A549 (cell line): ENCODE measurements at regions not wholly inside any gene's neighbourhood (a gene's known extent, or its start where the extent isn't known, plus 50 kb on each side); places are given as distances from the start of the nearest gene placed in this dataset.

Experiments used
- ATAC-seq, 2 experiments: fragments of 200-7000 bp in 1 of 2; fragments of >200 bp in 1 of 2; cut with Nextera tagmentation in 1 of 2; cut with Tn5 transposase in 1 of 2; 3 replicates each; pipeline versions ENCODE4 v1.8.0 to v1.9.1; 2018 to 2020; ENCODE audit warnings: mild to moderate bottlenecking in 1 of 2, moderate library complexity in 1 of 2
- CTCF ChIA-PET: fragments of 300-600 bp; sonication (Branson Sonifier 250); formaldehyde crosslinking; extraction: SDS; loops from one replicate; lab custom pipeline; 2021; ENCODE audit warnings: antibody characterized with exemption, inconsistent platforms; lab: Yijun Ruan, JAX
- POLR2A ChIA-PET: fragments of 350-600 bp; formaldehyde crosslinking; extraction: SDS; loops from one replicate; lab custom pipeline; 2021; ENCODE audit warnings: antibody characterized with exemption, inconsistent platforms; lab: Yijun Ruan, JAX
- DNase-seq, 2 experiments: peaks; one replicate each; pipeline versions ENCODE4 v3.0.0 to v3.0.0-alpha.2; 2011 to 2016; ENCODE audit warnings: low read depth in 1 of 2, low spot score in 1 of 2
- FAIRE-seq: peaks from 2 replicates; lab custom pipeline; 2011; peaks lifted over from hg19 to GRCh38; lab: Jason Lieb, UNC
- H3K27ac ChIP-seq, 2 experiments: fragments of >200 bp; sonication (Bioruptor Twin); formaldehyde crosslinking; 3 replicates each; pipeline ENCODE4 v1.5.1; 2016 to 2017
- H3K4me1 ChIP-seq: fragments of >200 bp; sonication (Bioruptor Twin); formaldehyde crosslinking; 3 replicates; pipeline ENCODE4 v1.6.1; 2016
- H3K4me2 ChIP-seq: fragments of >200 bp; sonication (Bioruptor Twin); formaldehyde crosslinking; 3 replicates; pipeline ENCODE4 v1.6.1; 2016
- H3K4me3 ChIP-seq: fragments of >200 bp; sonication (Bioruptor Twin); formaldehyde crosslinking; 3 replicates; pipeline ENCODE4 v1.5.1; 2016
- H3K9me3 ChIP-seq: fragments of >200 bp; sonication (Bioruptor Twin); formaldehyde crosslinking; 3 replicates; pipeline ENCODE4 v1.6.1; 2016
- BHLHE40 ChIP-seq: IDR thresholded peaks from 2 replicates; pipeline ENCODE4 v1.6.1; 2012; ENCODE audit warnings: low read depth, low read length, inconsistent platforms
- CBX8 ChIP-seq: fragments of 200-600 bp; sonication (generic); IDR thresholded peaks from 2 replicates; pipeline ENCODE4 v1.6.1; 2016
- CEBPB ChIP-seq, 2 experiments: fragments of >200 bp in 1 of 2; sonication (Bioruptor Twin) in 1 of 2; formaldehyde crosslinking in 1 of 2; IDR thresholded peaks; 2 replicates each; pipeline ENCODE4 v1.6.1; 2012 to 2016
- CHD2 ChIP-seq: fragments of 150-350 bp; IDR thresholded peaks from 2 replicates; pipeline ENCODE4 v1.6.1; 2014; ENCODE audit warnings: low read length; ENCODE audit not compliant: partially characterized antibody
- CHD4 ChIP-seq: fragments of 200-600 bp; sonication (generic); IDR thresholded peaks from 2 replicates; pipeline ENCODE4 v1.6.1; 2016; ENCODE audit warnings: antibody characterized with exemption, mild to moderate bottlenecking, borderline replicate concordance
- E2F6 ChIP-seq: IDR thresholded peaks from 2 replicates; pipeline ENCODE4 v1.6.1; 2012; ENCODE audit warnings: low read depth, borderline replicate concordance
- ESRRA ChIP-seq: fragments of 150-350 bp; IDR thresholded peaks from 2 replicates; pipeline ENCODE4 v1.6.1; 2014; ENCODE audit warnings: mild to moderate bottlenecking, low read length, borderline replicate concordance
- FOSB ChIP-seq: fragments of 250-450 bp; sonication (Bioruptor Pico); IDR thresholded peaks from 2 replicates; pipeline ENCODE4 v1.5.0; 2020; ENCODE audit warnings: mild to moderate bottlenecking, moderate library complexity
- FOSL2 ChIP-seq, 2 experiments: fragments of 450-650 bp in 1 of 2; fragments of >200 bp in 1 of 2; sonication (Bioruptor Twin) in 1 of 2; formaldehyde crosslinking; IDR thresholded peaks; 2 replicates each; pipeline versions ENCODE4 v1.5.0 to v1.6.1; 2016 to 2020; ENCODE audit warnings: mild to moderate bottlenecking in 1 of 2, moderate library complexity in 1 of 2
- FOXS1 ChIP-seq: fragments of 250-450 bp; sonication (Bioruptor Pico); IDR thresholded peaks from 2 replicates; pipeline ENCODE4 v1.5.0; 2020; ENCODE audit warnings: mild to moderate bottlenecking, moderate library complexity
- HDAC2 ChIP-seq: fragments of 200-600 bp; sonication (generic); IDR thresholded peaks from 2 replicates; pipeline ENCODE4 v1.6.1; 2016
- HES2 ChIP-seq: fragments of >200 bp; sonication (Bioruptor Twin); formaldehyde crosslinking; IDR thresholded peaks from 2 replicates; pipeline ENCODE4 v1.6.1; 2016
- HOXA7 ChIP-seq: fragments of 250-450 bp; sonication (Bioruptor Pico); IDR thresholded peaks from 2 replicates; pipeline ENCODE4 v1.5.0; 2020; ENCODE audit warnings: mild to moderate bottlenecking, moderate library complexity
- HOXB13 ChIP-seq: fragments of 250-450 bp; sonication (Bioruptor Pico); IDR thresholded peaks from 2 replicates; pipeline ENCODE4 v1.5.0; 2020; ENCODE audit warnings: low read depth, mild to moderate bottlenecking, moderate library complexity
- HOXB5 ChIP-seq: fragments of 250-450 bp; sonication (Bioruptor Pico); IDR thresholded peaks from 2 replicates; pipeline ENCODE4 v1.5.0; 2020; ENCODE audit warnings: mild to moderate bottlenecking, moderate library complexity
- JUNB ChIP-seq: fragments of >200 bp; sonication (Bioruptor Twin); formaldehyde crosslinking; IDR thresholded peaks from 2 replicates; pipeline ENCODE4 v1.6.1; 2016
- MAFK ChIP-seq: fragments of 450-650 bp; IDR thresholded peaks from 2 replicates; pipeline ENCODE4 v1.6.1; 2014; ENCODE audit not compliant: partially characterized antibody
- MAZ ChIP-seq: fragments of 150-350 bp; IDR thresholded peaks from 2 replicates; pipeline ENCODE4 v1.6.1; 2014; ENCODE audit warnings: antibody characterized with exemption, low read depth, low read length, borderline replicate concordance
- NFE2L2 ChIP-seq: fragments of 150-350 bp; conservative IDR thresholded peaks from 2 replicates; pipeline ENCODE4 v1.6.1; 2014; ENCODE audit warnings: low read length
- NR3C1 ChIP-seq: fragments of >200 bp; sonication (Bioruptor Twin); formaldehyde crosslinking; IDR thresholded peaks from 3 replicates; pipeline ENCODE4 v1.6.1; 2017
- PBX3 ChIP-seq: IDR thresholded peaks from 2 replicates; pipeline ENCODE4 v1.6.1; 2012
- PHF8 ChIP-seq: fragments of 200-600 bp; sonication (generic); IDR thresholded peaks from 2 replicates; pipeline ENCODE4 v1.6.1; 2016; ENCODE audit warnings: low read depth, mild to moderate bottlenecking, antibody characterized with exemption, moderate library complexity, borderline replicate concordance
- POLR2A ChIP-seq: IDR thresholded peaks from 2 replicates; pipeline ENCODE4 v1.6.1; 2012; ENCODE audit warnings: mild to moderate bottlenecking, low read length
- POLR2AphosphoS2 ChIP-seq: conservative IDR thresholded peaks from 2 replicates; pipeline ENCODE4 v1.6.1; 2012; ENCODE audit warnings: low read length, improper control_type of control experiment, inconsistent platforms
- RAD21 ChIP-seq, 2 experiments: fragments of >200 bp in 1 of 2; sonication (Bioruptor Twin) in 1 of 2; formaldehyde crosslinking in 1 of 2; IDR thresholded peaks in 1 of 2; conservative IDR thresholded peaks in 1 of 2; 2 replicates in 1 of 2; 3 replicates in 1 of 2; pipeline ENCODE4 v1.6.1; 2012 to 2018; ENCODE audit warnings: inconsistent platforms in 1 of 2
- RARB ChIP-seq: fragments of 250-450 bp; sonication (Bioruptor Pico); IDR thresholded peaks from 2 replicates; pipeline ENCODE4 v1.8.0; 2021; ENCODE audit warnings: mild to moderate bottlenecking, moderate library complexity
- RNF2 ChIP-seq: fragments of 200-600 bp; sonication (generic); IDR thresholded peaks from 2 replicates; pipeline ENCODE4 v1.6.1; 2016; ENCODE audit warnings: low read depth, mild to moderate bottlenecking, antibody characterized with exemption, moderate library complexity, borderline replicate concordance
- SMC3 ChIP-seq: fragments of >200 bp; sonication (Bioruptor Twin); formaldehyde crosslinking; IDR thresholded peaks from 3 replicates; pipeline ENCODE4 v1.6.1; 2018; ENCODE audit warnings: inconsistent platforms
- SREBF2 ChIP-seq: fragments of 450-650 bp; IDR thresholded peaks from 2 replicates; pipeline ENCODE4 v1.6.1; 2014; ENCODE audit warnings: mild to moderate bottlenecking, moderate library complexity
- TP53 ChIP-seq: fragments of 250-450 bp; sonication (Bioruptor Pico); IDR thresholded peaks from 2 replicates; pipeline ENCODE4 v1.5.0; 2021; ENCODE audit warnings: mild to moderate bottlenecking, moderate library complexity
- ZFP36 ChIP-seq: fragments of 450-650 bp; IDR thresholded peaks from 2 replicates; pipeline ENCODE4 v1.6.1; 2014; ENCODE audit warnings: borderline replicate concordance; ENCODE audit not compliant: partially characterized antibody
- ZNF302 ChIP-seq: fragments of 250-450 bp; sonication (Bioruptor Pico); IDR thresholded peaks from 2 replicates; pipeline ENCODE4 v1.9.0; 2021; ENCODE audit warnings: inconsistent platforms, mild to moderate bottlenecking, moderate library complexity
- ZSCAN20 ChIP-seq: fragments of 250-450 bp; sonication (Bioruptor Pico); IDR thresholded peaks from 2 replicates; pipeline ENCODE4 v1.8.0; 2022; ENCODE audit warnings: mild to moderate bottlenecking, moderate library complexity
- WGBS: methylation state at CpG from one replicate; pipeline ENCODE4 v1.1.6; 2017; ENCODE audit errors: missing lambda C conversion rate; 5-methylcytosine and 5-hydroxymethylcytosine counted together

GRCh38 chr13:80284290-80284689 lies 56.6 kb downstream of the SPRY2 start:
- H3K4me1 ChIP-seq = no peaks in the 10 kb centered on the region
- H3K27ac ChIP-seq = no peak overlapping the region
- no peak for DNase-seq
- TF ChIP-seq ESRRA (no peak), SMC3 (no peak), RARB (CRISPR knock-in tag) (no peak), HOXA7 (no peak), ZSCAN20 (CRISPR knock-in tag) (no peak), FOSL2 (IDR thresholded peaks at IDR 0.05) (no peak), FOSL2 (CRISPR knock-in tag; IDR thresholded peaks at IDR 0.05) (no peak), CEBPB (IDR thresholded peaks at IDR 0.05) (no peak), RNF2 (no peak), PBX3 (no peak), NR3C1 (no peak), RAD21 (conservative IDR thresholded peaks at IDR 0.05 in 1 of 2, IDR thresholded peaks at IDR 0.05 in 1 of 2) (no peak), BHLHE40 (no peak)
- TF ChIP-seq, all 56 proteins: peak for 0
- ChIA-PET POLR2A (no interaction called here), CTCF (no interaction called here)
- no peak overlapping the region for H3K4me3 ChIP-seq
- H3K9me3 ChIP-seq = no peaks in the 10 kb centered on the region
- FAIRE-seq = no peak
- no peak for ATAC-seq
- 69% methylated on average over 3 of the region's 3 CpGs for WGBS
- H3K4me2 ChIP-seq = no peak overlapping the region

GRCh38 chr13:80278706-80279105 lies 62.2 kb downstream of the SPRY2 start:
- WGBS = 100% methylated on average over 2 of the region's 25 CpGs
- ATAC-seq (no peak), FAIRE-seq (no peak), DNase-seq (no peak)
- Histone ChIP-seq H3K27ac (no peak overlapping the region), H3K4me3 (no peak overlapping the region), H3K4me2 (no peak overlapping the region), H3K4me1 (no peaks in the 10 kb centered on the region), H3K9me3 (no peaks in the 10 kb centered on the region)
- TF ChIP-seq HES2 = no peak
- TF ChIP-seq NR3C1 = no peak
- no peak for TF ChIP-seq POLR2AphosphoS2
- no peak for TF ChIP-seq FOSB (CRISPR knock-in tag)
- TF ChIP-seq CHD4 = no peak
- no peak for TF ChIP-seq NFE2L2
- TF ChIP-seq HOXB13 = no peak
- TF ChIP-seq FOXS1 (CRISPR knock-in tag) = no peak
- TF ChIP-seq CBX8 = no peak
- TF ChIP-seq E2F6 = no peak
- no peak for TF ChIP-seq CEBPB (IDR thresholded peaks at IDR 0.05)
- TF ChIP-seq MAFK = no peak
- TF ChIP-seq BHLHE40 = no peak
- CTCF ChIA-PET = no interaction called here
- POLR2A ChIA-PET = no interaction called here

GRCh38 chr13:80276371-80277289 lies 64.3 kb downstream of the SPRY2 start:
- Histone ChIP-seq H3K27ac (no peak overlapping the region), H3K4me1 (no peaks in the 10 kb centered on the region), H3K4me2 (no peak overlapping the region), H3K4me3 (no peak overlapping the region), H3K9me3 (no peaks in the 10 kb centered on the region)
- POLR2A ChIA-PET = no interaction called here
- FAIRE-seq = no peak
- WGBS = 72% methylated on average over 12 of the region's 12 CpGs
- TF ChIP-seq HOXB5 (CRISPR knock-in tag) = no peak
- no peak for TF ChIP-seq JUNB
- TF ChIP-seq FOXS1 (CRISPR knock-in tag) = no peak
- TF ChIP-seq ZFP36 = no peak
- no peak for TF ChIP-seq ZNF302 (CRISPR knock-in tag)
- no peak for TF ChIP-seq NFE2L2
- TF ChIP-seq MAZ = no peak
- no peak for TF ChIP-seq CHD2
- TF ChIP-seq TP53 (CRISPR knock-in tag) = no peak
- no peak for TF ChIP-seq RAD21 (conservative IDR thresholded peaks at IDR 0.05 in 1 of 2, IDR thresholded peaks at IDR 0.05 in 1 of 2)
- TF ChIP-seq SREBF2 = no peak
- TF ChIP-seq HES2 = no peak
- no peak for TF ChIP-seq POLR2A
- TF ChIP-seq ESRRA = no peak
- TF ChIP-seq PHF8 = no peak
- no peak for TF ChIP-seq HDAC2
- ATAC-seq = no peak
- CTCF ChIA-PET = no interaction called here
- no peak for DNase-seq
